ENCODE measurements at regions not wholly inside any gene's neighbourhood (a gene's known extent, or its start where the extent isn't known, plus 50 kb on each side); places are given as distances from the start of the nearest gene placed in this dataset.

- TF ChIP-seq, protein P1, sequence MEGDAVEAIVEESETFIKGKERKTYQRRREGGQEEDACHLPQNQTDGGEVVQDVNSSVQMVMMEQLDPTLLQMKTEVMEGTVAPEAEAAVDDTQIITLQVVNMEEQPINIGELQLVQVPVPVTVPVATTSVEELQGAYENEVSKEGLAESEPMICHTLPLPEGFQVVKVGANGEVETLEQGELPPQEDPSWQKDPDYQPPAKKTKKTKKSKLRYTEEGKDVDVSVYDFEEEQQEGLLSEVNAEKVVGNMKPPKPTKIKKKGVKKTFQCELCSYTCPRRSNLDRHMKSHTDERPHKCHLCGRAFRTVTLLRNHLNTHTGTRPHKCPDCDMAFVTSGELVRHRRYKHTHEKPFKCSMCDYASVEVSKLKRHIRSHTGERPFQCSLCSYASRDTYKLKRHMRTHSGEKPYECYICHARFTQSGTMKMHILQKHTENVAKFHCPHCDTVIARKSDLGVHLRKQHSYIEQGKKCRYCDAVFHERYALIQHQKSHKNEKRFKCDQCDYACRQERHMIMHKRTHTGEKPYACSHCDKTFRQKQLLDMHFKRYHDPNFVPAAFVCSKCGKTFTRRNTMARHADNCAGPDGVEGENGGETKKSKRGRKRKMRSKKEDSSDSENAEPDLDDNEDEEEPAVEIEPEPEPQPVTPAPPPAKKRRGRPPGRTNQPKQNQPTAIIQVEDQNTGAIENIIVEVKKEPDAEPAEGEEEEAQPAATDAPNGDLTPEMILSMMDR (conservative IDR thresholded peaks at IDR 0.05): no peak
- no peak overlapping the region for H3K27ac ChIP-seq
Observed at GRCh38 chr7:131223151-131223550, 104.5 kb upstream of the MKLN1 start.

DNA sequence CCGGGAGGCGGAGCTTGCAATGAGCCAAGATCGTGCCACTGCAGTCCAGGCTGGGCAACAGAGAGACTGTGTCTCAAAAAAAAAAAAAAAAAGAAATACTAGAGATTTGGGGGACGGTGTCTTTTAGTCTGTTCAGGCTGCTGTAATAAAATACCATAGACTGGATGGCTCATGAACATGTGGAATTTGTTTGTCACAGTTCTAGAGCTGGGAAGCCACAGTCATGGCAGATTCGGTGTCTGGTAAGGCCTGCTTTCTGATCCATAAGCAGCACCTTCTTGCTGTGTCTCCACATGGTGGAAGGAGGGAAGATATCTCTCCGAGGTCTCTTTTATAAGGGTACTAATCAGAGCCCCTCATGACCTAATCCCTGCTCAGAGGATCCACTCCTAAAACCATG, 102.7 kb upstream of the MKLN1 start:
- TF ChIP-seq, protein P1 (conservative IDR thresholded peaks at IDR 0.05): no peak
- H3K27ac ChIP-seq: peak overlapping the region; percentile 65; the same call in 1 of the 2 replicates

DNA sequence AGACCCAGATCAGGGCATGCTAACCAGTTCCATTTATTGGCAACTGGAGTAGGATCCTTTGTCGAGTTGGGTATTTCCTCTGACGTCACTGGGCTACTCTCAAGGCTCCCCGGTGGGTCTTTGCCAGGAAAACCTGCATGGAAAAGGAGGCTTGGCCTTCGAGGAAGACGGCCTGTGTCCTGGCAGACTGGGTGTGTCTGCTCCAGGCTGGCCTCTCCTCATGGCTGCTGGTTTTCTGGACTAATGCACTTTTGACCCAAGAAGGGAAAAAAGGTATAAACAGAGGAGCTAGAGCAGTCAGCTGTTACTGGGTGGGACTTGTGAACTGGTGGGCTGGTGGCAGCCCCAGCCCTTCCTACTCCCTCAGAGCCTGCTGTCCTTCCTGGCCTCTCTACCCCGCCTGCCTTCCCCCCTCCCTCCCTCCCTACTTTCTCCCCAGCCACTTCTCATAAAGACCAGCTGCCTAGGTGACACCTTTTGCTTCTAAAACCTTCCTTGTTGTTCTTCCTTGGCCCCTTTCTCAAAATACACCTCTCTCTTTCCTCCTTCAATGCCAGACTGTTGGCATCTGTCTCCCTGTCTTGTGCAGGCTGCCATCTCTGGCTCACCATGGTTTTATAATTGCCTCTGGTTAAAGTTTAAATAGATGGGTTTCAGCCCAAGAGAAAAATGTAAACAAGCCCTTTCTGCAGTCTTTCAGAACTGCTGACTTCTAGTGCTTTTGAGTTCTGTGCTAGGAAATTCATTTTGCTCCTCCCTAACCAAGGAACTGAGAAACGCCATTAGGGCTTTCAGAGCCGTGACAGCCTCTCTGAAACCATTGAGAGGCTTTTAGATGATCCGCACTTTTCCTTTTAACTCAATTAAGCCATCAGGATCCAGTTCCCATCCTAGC, 101.8 kb upstream of the MKLN1 start:
- H3K27ac ChIP-seq: peak overlapping the region; percentile 65

GRCh38 chr7:131226514-131226865, 101.2 kb upstream of the MKLN1 start:
- TF ChIP-seq, protein P1 (conservative IDR thresholded peaks at IDR 0.05): no peak
- H3K27ac ChIP-seq: peak overlapping the region; percentile 65

More for the DNA sequence above, 101.8 kb upstream of the MKLN1 start:
- TF ChIP-seq, protein P1 (conservative IDR thresholded peaks at IDR 0.05): no peak

GRCh38 chr7:131231381-131232220, 96.1 kb upstream of the MKLN1 start:
- H3K27ac ChIP-seq: no peak overlapping the region
- TF ChIP-seq, protein P1 (conservative IDR thresholded peaks at IDR 0.05): no peak

GRCh38 chr7:131232768-131233167, 94.9 kb upstream of the MKLN1 start:
- H3K27ac ChIP-seq: no peak overlapping the region
- TF ChIP-seq, protein P1 (conservative IDR thresholded peaks at IDR 0.05): no peak

GRCh38 chr7:131233193-131233592, 94.5 kb upstream of the MKLN1 start:
- TF ChIP-seq, protein P1 (conservative IDR thresholded peaks at IDR 0.05): no peak
- H3K27ac ChIP-seq: no peak overlapping the region
